Caco-2 (cell line): ENCODE measurements at regions not wholly inside any gene's neighbourhood (a gene's known extent, or its start where the extent isn't known, plus 50 kb on each side); places are given as distances from the start of the nearest gene placed in this dataset.
"Not testable (repeated sequence)": the region's sequence is repeated elsewhere in the genome, so short reads cannot be mapped to it uniquely, and the experiment has no call there.

Source experiments
- BruUV-seq: library from RNA; stranded (reverse); fragments of 400-500 nt; replicated peaks from 2 replicates; lab custom pipeline; 2021; lab: Mats Ljungman, UMichigan
- CTCF ChIA-PET: fragments of 300-600 bp; sonication (Branson Sonifier 250); formaldehyde crosslinking; loops from one replicate; lab custom pipeline; 2022; ENCODE audit warnings: antibody characterized with exemption; lab: Charles Lee
- POLR2A ChIA-PET: fragments of 300-600 bp; sonication (Branson Sonifier 250); formaldehyde crosslinking; loops from one replicate; lab custom pipeline; 2022; ENCODE audit warnings: antibody characterized with exemption; lab: Charles Lee
- DNase-seq, 2 experiments: peaks; one replicate each; pipeline versions ENCODE4 v3.0.0 to v3.0.0-alpha.2; 2020 to 2022
- H3K27me3 ChIP-seq: replicated peaks from 2 replicates; pipeline ENCODE4 v1.6.0; 2011; ENCODE audit warnings: low read length; ENCODE audit not compliant: control insufficient read depth, insufficient read depth
- H3K36me3 ChIP-seq: 2 replicates; pipeline ENCODE4 v1.5.1; 2011; ENCODE audit warnings: low read length; ENCODE audit not compliant: control insufficient read depth, insufficient read depth
- H3K4me1 ChIP-seq: fragments of 250-450 bp; sonication (Bioruptor Pico); 2 replicates; pipeline ENCODE4 v1.5.1; 2020; ENCODE audit warnings: mild to moderate bottlenecking
- H3K4me3 ChIP-seq: 2 replicates; pipeline ENCODE4 v1.5.1; 2011; ENCODE audit warnings: low read depth, mild to moderate bottlenecking, control low read depth, low read length
- H3K9me3 ChIP-seq: fragments of 250-450 bp; sonication (Bioruptor Pico); 2 replicates; pipeline ENCODE4 v1.5.1; 2020; ENCODE audit warnings: mild to moderate bottlenecking, moderate library complexity
- H3K27ac Mint-ChIP-seq: one replicate; pipeline ENCODE4 v1.8.0; 2022; ENCODE audit warnings: mixed read lengths; ENCODE audit not compliant: unreplicated experiment
- H3K27me3 Mint-ChIP-seq: one replicate; pipeline ENCODE4 v1.8.0; 2022; ENCODE audit warnings: mixed read lengths; ENCODE audit not compliant: insufficient read depth, unreplicated experiment
- H3K36me3 Mint-ChIP-seq: one replicate; pipeline ENCODE4 v1.8.0; 2022; ENCODE audit warnings: mild to moderate bottlenecking, mixed read lengths; ENCODE audit not compliant: insufficient read depth, unreplicated experiment
- H3K4me1 Mint-ChIP-seq: one replicate; pipeline ENCODE4 v1.8.0; 2022; ENCODE audit warnings: low read depth, mixed read lengths; ENCODE audit not compliant: unreplicated experiment
- H3K4me3 Mint-ChIP-seq: one replicate; pipeline ENCODE4 v1.8.0; 2022; ENCODE audit warnings: mild to moderate bottlenecking, moderate library complexity, mixed read lengths; ENCODE audit not compliant: unreplicated experiment
- H3K9me3 Mint-ChIP-seq: one replicate; pipeline ENCODE4 v1.8.0; 2022; ENCODE audit warnings: mixed read lengths; ENCODE audit not compliant: unreplicated experiment
- intact Hi-C: fragments of 100-400 bp; cut with micrococcal nuclease; formaldehyde crosslinking; loops from one replicate; pipeline ENCODE4 v1.10.0; 2022; ENCODE audit not compliant: unreplicated experiment
- TF ChIP-seq, protein P1 (sequence below), 2 experiments: fragments of 200-600 bp in 1 of 2; IDR thresholded peaks; 1 replicate in 1 of 2; 2 replicates in 1 of 2; pipeline versions ENCODE4 v1.5.1 to v1.8.0; 2011 to 2022; ENCODE audit warnings: antibody characterized with exemption in 1 of 2, control low read depth in 1 of 2, inconsistent platforms in 1 of 2, low read depth in 1 of 2, low read length in 1 of 2, mild to moderate bottlenecking in 1 of 2, moderate library complexity in 1 of 2; ENCODE audit not compliant: insufficient read depth in 1 of 2, severe bottlenecking in 1 of 2, unreplicated experiment in 1 of 2

DNA sequence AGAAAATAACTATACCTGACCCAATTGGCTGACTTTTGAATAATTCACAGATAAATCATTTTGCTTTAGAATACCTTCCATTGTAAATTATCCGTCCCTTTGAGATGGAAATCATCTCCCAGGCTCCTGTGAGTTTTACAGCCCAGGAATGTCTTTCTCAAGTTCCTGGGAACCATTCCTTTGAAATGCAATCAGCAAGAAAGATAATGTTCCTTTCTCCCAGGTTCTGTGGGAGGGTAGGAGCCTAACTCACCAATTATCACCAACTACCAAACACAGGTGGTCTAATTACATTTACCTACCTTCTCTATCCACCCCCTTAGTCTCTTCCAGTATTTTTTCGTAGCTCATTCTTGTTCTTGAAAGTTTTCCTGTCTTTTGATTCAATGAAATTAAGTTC, 1016.0 kb downstream of the SOCS6 start:
- ChIA-PET CTCF (no interaction called here), POLR2A (no interaction called here)
- no peaks in the 10 kb centered on the region for H3K4me1 ChIP-seq
- H3K4me3 ChIP-seq, result no peak overlapping the region
- H3K4me1 Mint-ChIP-seq, result no peaks in the 10 kb centered on the region
- BruUV-seq, result no TSS peak
- no peaks in the 10 kb centered on the region for H3K27me3 Mint-ChIP-seq
- H3K9me3 Mint-ChIP-seq, result no peaks in the 10 kb centered on the region
- no peaks in the 10 kb centered on the region for H3K9me3 ChIP-seq
- H3K36me3 ChIP-seq, result no peaks in the 10 kb centered on the region
- H3K27ac Mint-ChIP-seq, result no peak overlapping the region
- no peak for DNase-seq
- H3K36me3 Mint-ChIP-seq, result no peaks in the 10 kb centered on the region
- TF ChIP-seq, protein P1, sequence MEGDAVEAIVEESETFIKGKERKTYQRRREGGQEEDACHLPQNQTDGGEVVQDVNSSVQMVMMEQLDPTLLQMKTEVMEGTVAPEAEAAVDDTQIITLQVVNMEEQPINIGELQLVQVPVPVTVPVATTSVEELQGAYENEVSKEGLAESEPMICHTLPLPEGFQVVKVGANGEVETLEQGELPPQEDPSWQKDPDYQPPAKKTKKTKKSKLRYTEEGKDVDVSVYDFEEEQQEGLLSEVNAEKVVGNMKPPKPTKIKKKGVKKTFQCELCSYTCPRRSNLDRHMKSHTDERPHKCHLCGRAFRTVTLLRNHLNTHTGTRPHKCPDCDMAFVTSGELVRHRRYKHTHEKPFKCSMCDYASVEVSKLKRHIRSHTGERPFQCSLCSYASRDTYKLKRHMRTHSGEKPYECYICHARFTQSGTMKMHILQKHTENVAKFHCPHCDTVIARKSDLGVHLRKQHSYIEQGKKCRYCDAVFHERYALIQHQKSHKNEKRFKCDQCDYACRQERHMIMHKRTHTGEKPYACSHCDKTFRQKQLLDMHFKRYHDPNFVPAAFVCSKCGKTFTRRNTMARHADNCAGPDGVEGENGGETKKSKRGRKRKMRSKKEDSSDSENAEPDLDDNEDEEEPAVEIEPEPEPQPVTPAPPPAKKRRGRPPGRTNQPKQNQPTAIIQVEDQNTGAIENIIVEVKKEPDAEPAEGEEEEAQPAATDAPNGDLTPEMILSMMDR (IDR thresholded peaks at IDR 0.05; ENCODE audit: insufficient read depth in 1 of 2, low read depth in 1 of 2, low read length in 1 of 2, severe bottlenecking in 1 of 2, unreplicated experiment in 1 of 2), result no peak
- H3K4me3 Mint-ChIP-seq, result no peak overlapping the region
- no peaks in the 10 kb centered on the region for H3K27me3 ChIP-seq
- intact Hi-C loops, result no loop called here

DNA sequence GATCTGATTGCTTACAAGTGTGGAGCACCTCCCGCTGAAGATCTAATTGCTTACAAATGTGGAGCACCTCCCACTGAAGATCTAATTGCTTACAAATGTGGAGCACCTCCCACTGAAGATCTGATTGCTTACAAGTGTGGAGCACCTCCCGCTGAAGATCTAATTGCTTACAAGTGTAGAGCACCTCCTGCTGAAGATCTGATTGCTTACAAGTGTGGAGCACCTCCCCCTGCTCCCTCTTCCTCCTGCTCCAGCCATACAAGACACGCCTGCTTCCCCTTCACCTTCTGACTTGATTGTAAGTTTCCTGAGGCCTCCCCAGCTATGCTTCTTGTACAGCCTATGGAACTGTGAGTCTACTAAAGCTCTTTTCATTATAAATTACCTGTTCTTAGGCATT, 1014.9 kb downstream of the SOCS6 start:
- H3K4me3 Mint-ChIP-seq, H3K4me1 ChIP-seq, H3K27ac Mint-ChIP-seq, H3K36me3 ChIP-seq, H3K36me3 Mint-ChIP-seq, BruUV-seq, POLR2A ChIA-PET, CTCF ChIA-PET, H3K9me3 Mint-ChIP-seq, H3K27me3 ChIP-seq, DNase-seq, H3K4me3 ChIP-seq, H3K9me3 ChIP-seq, intact Hi-C loops, H3K4me1 Mint-ChIP-seq, H3K27me3 Mint-ChIP-seq: not testable (repeated sequence)

DNA sequence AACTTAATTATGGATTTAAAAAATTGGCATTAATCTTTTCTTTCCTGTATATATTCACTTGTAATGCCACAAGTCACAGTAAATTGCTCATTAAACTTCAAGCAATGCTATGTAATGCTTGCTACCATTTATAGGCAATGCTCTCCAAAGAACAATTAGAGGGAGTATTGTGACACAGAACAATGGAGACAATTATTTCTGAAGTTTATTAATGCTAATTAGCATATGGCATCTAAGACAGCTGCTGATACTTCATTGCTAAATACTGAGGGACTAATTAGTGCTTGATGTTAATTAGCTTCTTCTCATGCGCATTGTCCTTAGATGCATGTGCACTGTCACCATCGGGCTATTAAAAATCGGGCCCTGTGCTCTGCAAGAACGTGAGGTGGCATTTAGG, 1012.8 kb downstream of the SOCS6 start:
- intact Hi-C loops, result no loop called here
- no peaks in the 10 kb centered on the region for H3K4me1 ChIP-seq
- H3K27me3 ChIP-seq, result no peaks in the 10 kb centered on the region
- Mint-ChIP-seq H3K4me1 (no peaks in the 10 kb centered on the region), H3K9me3 (no peaks in the 10 kb centered on the region), H3K27me3 (no peaks in the 10 kb centered on the region), H3K36me3 (no peaks in the 10 kb centered on the region), H3K27ac (no peak overlapping the region), H3K4me3 (no peak overlapping the region)
- no peaks in the 10 kb centered on the region for H3K9me3 ChIP-seq
- BruUV-seq, result no TSS peak
- H3K4me3 ChIP-seq, result no peak overlapping the region
- POLR2A ChIA-PET, result no interaction called here
- TF ChIP-seq, protein P1 (IDR thresholded peaks at IDR 0.05; ENCODE audit: insufficient read depth in 1 of 2, low read depth in 1 of 2, low read length in 1 of 2, severe bottlenecking in 1 of 2, unreplicated experiment in 1 of 2), result no peak
- no peaks in the 10 kb centered on the region for H3K36me3 ChIP-seq
- no peak for DNase-seq
- CTCF ChIA-PET, result no interaction called here

DNA sequence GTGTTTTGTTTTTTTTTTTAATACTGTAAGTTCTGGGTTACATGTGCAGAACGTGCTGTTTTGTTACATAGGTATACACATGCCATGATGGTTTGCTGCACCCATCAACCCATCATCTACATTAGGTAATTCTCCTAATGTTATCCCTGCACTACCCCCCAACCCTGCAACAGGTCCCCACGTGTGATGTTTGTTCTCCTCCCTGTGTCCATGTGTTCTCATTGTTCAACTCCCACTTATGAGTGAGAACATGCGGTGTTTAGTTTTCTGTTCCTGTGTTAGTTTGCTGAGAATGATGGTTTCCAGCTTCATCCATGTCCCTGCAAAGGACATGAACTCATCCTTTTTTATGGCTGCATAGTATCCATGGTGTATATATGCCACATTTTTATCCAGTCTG, 1005.4 kb downstream of the SOCS6 start:
- H3K9me3 ChIP-seq, H3K9me3 Mint-ChIP-seq, H3K36me3 Mint-ChIP-seq, H3K4me3 Mint-ChIP-seq, DNase-seq, H3K27me3 ChIP-seq, H3K27ac Mint-ChIP-seq, intact Hi-C loops, H3K4me3 ChIP-seq, POLR2A ChIA-PET, H3K27me3 Mint-ChIP-seq, BruUV-seq, CTCF ChIA-PET, H3K4me1 ChIP-seq, H3K36me3 ChIP-seq, H3K4me1 Mint-ChIP-seq: not testable (repeated sequence)
